ENCODE measurements at regions not wholly inside any gene's neighbourhood (a gene's known extent, or its start where the extent isn't known, plus 50 kb on each side); places are given as distances from the start of the nearest gene placed in this dataset.

GRCh38 chr3:124306665-124307064 is 314.7 kb upstream of the ROPN1 start:
- Histone ChIP-seq H4K20me1 (ENCODE audit: insufficient read depth, low read length, poor library complexity, severe bottlenecking) (no peaks in the 10 kb centered on the region), H3K4me3 (ENCODE audit: low read length, poor library complexity, severe bottlenecking) (no peak overlapping the region), H3K4me2 (ENCODE audit: low read depth, low read length, poor library complexity, severe bottlenecking) (no peak overlapping the region), H3F3A (ENCODE audit: low read depth) (no peaks in the 10 kb centered on the region), H3K9me2 (replicated peaks; ENCODE audit: low read depth, low read length) (no peaks in the 10 kb centered on the region), H3K4me1 (ENCODE audit: insufficient read depth, low read length, poor library complexity, severe bottlenecking) (no peaks in the 10 kb centered on the region), H3K36me3 (ENCODE audit: insufficient read depth, low read length) (no peaks in the 10 kb centered on the region), H2AFZ (ENCODE audit: low read length) (no peak overlapping the region), H3K27me3 (ENCODE audit: insufficient read depth, low read length, poor library complexity, severe bottlenecking) (no peaks in the 10 kb centered on the region), H3K9ac (ENCODE audit: low read depth, low read length, poor library complexity, severe bottlenecking) (no peak overlapping the region), H3K79me2 (ENCODE audit: insufficient read depth, low read length) (no peaks in the 10 kb centered on the region), H3K9me3 (ENCODE audit: insufficient read depth, low read depth, low read length) (0 out of 2 replicates have a peak, but pooled peaks cover 9% of the 10 kb centered on the region)
- TF ChIP-seq CTCF (conservative IDR thresholded peaks at IDR 0.05; ENCODE audit: low read length) = no peak
- TF ChIP-seq EZH2phosphoT487 (IDR thresholded peaks at IDR 0.05; ENCODE audit: borderline replicate concordance) = no peak

- no peaks in the 10 kb centered on the region for H3K27me3 ChIP-seq (ENCODE audit: insufficient read depth, low read length, poor library complexity, severe bottlenecking)
- TF ChIP-seq EZH2phosphoT487 (IDR thresholded peaks at IDR 0.05; ENCODE audit: borderline replicate concordance) = no peak
- no peak for TF ChIP-seq CTCF (conservative IDR thresholded peaks at IDR 0.05; ENCODE audit: low read length)
Observed at GRCh38 chr3:124313621-124314020, 321.7 kb upstream of the ROPN1 start.

GRCh38 chr3:124315215-124316033 is 323.5 kb upstream of the ROPN1 start:
- Histone ChIP-seq H3F3A (ENCODE audit: low read depth) (no peaks in the 10 kb centered on the region), H3K27me3 (ENCODE audit: insufficient read depth, low read length, poor library complexity, severe bottlenecking) (no peaks in the 10 kb centered on the region), H3K4me3 (ENCODE audit: low read length, poor library complexity, severe bottlenecking) (no peak overlapping the region), H3K9me2 (replicated peaks; ENCODE audit: low read depth, low read length) (no peaks in the 10 kb centered on the region), H4K20me1 (ENCODE audit: insufficient read depth, low read length, poor library complexity, severe bottlenecking) (no peaks in the 10 kb centered on the region), H3K9ac (ENCODE audit: low read depth, low read length, poor library complexity, severe bottlenecking) (no peak overlapping the region), H3K4me1 (ENCODE audit: insufficient read depth, low read length, poor library complexity, severe bottlenecking) (no peaks in the 10 kb centered on the region), H3K79me2 (ENCODE audit: insufficient read depth, low read length) (no peaks in the 10 kb centered on the region), H3K36me3 (ENCODE audit: insufficient read depth, low read length) (no peaks in the 10 kb centered on the region), H3K4me2 (ENCODE audit: low read depth, low read length, poor library complexity, severe bottlenecking) (no peak overlapping the region), H3K9me3 (ENCODE audit: insufficient read depth, low read depth, low read length) (no peaks in the 10 kb centered on the region), H2AFZ (ENCODE audit: low read length) (no peak overlapping the region)
- no peak for TF ChIP-seq EZH2phosphoT487 (IDR thresholded peaks at IDR 0.05; ENCODE audit: borderline replicate concordance)
- no peak for TF ChIP-seq CTCF (conservative IDR thresholded peaks at IDR 0.05; ENCODE audit: low read length)

More at GRCh38 chr3:124313621-124314020, 321.7 kb upstream of the ROPN1 start:
- Histone ChIP-seq H3K9ac (ENCODE audit: low read depth, low read length, poor library complexity, severe bottlenecking) (no peak overlapping the region), H4K20me1 (ENCODE audit: insufficient read depth, low read length, poor library complexity, severe bottlenecking) (no peaks in the 10 kb centered on the region), H3K4me3 (ENCODE audit: low read length, poor library complexity, severe bottlenecking) (no peak overlapping the region), H2AFZ (ENCODE audit: low read length) (no peak overlapping the region), H3K9me3 (ENCODE audit: insufficient read depth, low read depth, low read length) (no peaks in the 10 kb centered on the region), H3K4me2 (ENCODE audit: low read depth, low read length, poor library complexity, severe bottlenecking) (no peak overlapping the region), H3K79me2 (ENCODE audit: insufficient read depth, low read length) (no peaks in the 10 kb centered on the region), H3K36me3 (ENCODE audit: insufficient read depth, low read length) (no peaks in the 10 kb centered on the region), H3F3A (ENCODE audit: low read depth) (no peaks in the 10 kb centered on the region), H3K4me1 (ENCODE audit: insufficient read depth, low read length, poor library complexity, severe bottlenecking) (no peaks in the 10 kb centered on the region), H3K9me2 (replicated peaks; ENCODE audit: low read depth, low read length) (no peaks in the 10 kb centered on the region)

Data from Loucy (cell line).